ENCODE measurements at regions not wholly inside any gene's neighbourhood (a gene's known extent, or its start where the extent isn't known, plus 50 kb on each side); places are given as distances from the start of the nearest gene placed in this dataset.

GRCh38 chr10:36194276-36194675 is 552.2 kb upstream of the FZD8 start:
- TF ChIP-seq, protein P1, sequence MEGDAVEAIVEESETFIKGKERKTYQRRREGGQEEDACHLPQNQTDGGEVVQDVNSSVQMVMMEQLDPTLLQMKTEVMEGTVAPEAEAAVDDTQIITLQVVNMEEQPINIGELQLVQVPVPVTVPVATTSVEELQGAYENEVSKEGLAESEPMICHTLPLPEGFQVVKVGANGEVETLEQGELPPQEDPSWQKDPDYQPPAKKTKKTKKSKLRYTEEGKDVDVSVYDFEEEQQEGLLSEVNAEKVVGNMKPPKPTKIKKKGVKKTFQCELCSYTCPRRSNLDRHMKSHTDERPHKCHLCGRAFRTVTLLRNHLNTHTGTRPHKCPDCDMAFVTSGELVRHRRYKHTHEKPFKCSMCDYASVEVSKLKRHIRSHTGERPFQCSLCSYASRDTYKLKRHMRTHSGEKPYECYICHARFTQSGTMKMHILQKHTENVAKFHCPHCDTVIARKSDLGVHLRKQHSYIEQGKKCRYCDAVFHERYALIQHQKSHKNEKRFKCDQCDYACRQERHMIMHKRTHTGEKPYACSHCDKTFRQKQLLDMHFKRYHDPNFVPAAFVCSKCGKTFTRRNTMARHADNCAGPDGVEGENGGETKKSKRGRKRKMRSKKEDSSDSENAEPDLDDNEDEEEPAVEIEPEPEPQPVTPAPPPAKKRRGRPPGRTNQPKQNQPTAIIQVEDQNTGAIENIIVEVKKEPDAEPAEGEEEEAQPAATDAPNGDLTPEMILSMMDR (conservative IDR thresholded peaks at IDR 0.05; ENCODE audit: low read depth, low read length) = no peak
- DNase-seq (ENCODE audit: low read depth) = no peak
- H3K4me3 ChIP-seq (ENCODE audit: low read depth, low read length) = no peak overlapping the region

DNA sequence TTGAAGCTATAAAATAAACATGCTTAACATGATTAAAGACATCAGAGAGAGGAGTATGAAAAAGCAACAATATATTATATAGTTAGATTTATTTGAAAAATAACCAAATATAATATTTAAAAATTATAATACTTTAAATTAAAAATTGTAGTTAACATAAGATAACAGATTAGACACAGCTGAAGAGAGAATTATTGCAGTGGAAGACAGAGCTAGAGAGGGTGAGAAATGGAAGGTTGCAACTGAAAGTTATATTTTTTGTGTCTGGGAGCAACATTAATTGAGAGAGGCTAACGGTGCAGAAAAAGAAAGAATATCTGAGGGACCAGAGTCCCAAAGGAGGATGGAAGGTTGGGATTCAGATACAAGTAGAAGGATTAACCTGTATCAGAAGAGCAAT is 548.9 kb upstream of the FZD8 start:
- no peak overlapping the region for H3K4me3 ChIP-seq (ENCODE audit: low read depth, low read length)
- no peak for DNase-seq (ENCODE audit: low read depth)
- TF ChIP-seq, protein P1 (conservative IDR thresholded peaks at IDR 0.05; ENCODE audit: low read depth, low read length) = no peak

DNA sequence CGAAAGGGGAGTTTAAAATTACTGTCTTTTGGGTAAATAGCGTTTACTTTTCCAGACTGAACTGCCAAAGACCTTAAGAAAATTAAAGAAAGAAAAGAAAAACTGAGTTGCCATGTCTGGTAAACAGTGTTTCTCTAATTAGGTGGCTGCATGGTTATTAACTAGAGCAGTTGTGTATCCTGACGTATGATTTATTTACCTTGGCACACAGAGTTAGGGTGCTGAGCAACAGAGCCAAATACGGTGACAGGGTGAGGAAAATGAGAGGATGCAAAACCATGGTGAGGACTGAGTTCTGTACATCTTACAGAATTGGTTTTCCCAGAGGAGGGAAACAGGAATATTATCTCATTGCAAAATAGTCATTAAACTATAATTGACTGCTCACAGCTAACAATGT is 546.4 kb upstream of the FZD8 start:
- DNase-seq (ENCODE audit: low read depth) = no peak
- TF ChIP-seq, protein P1 (conservative IDR thresholded peaks at IDR 0.05; ENCODE audit: low read depth, low read length) = no peak
- no peak overlapping the region for H3K4me3 ChIP-seq (ENCODE audit: low read depth, low read length)

DNA sequence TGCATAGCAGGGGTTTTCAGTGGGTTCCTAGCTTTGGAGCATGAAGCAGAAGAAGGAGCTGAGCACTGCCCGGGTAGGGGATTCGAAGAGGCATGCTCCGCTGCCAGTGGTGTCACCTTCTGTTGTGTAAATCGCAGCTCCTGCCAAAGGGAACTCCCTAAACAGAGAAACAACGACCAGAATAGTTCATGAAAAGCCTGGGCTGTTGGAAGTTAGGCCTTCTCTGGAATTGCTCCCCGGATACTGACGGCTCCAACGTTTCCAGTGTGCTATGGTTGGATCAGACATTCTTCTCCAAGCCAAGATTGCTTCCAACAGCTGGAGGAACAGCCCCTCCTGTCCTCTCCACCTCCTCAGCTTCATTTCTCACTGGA is 546.0 kb upstream of the FZD8 start:
- DNase-seq (ENCODE audit: low read depth) = no peak
- no peak overlapping the region for H3K4me3 ChIP-seq (ENCODE audit: low read depth, low read length)
- TF ChIP-seq, protein P1 (conservative IDR thresholded peaks at IDR 0.05; ENCODE audit: low read depth, low read length) = no peak

DNA sequence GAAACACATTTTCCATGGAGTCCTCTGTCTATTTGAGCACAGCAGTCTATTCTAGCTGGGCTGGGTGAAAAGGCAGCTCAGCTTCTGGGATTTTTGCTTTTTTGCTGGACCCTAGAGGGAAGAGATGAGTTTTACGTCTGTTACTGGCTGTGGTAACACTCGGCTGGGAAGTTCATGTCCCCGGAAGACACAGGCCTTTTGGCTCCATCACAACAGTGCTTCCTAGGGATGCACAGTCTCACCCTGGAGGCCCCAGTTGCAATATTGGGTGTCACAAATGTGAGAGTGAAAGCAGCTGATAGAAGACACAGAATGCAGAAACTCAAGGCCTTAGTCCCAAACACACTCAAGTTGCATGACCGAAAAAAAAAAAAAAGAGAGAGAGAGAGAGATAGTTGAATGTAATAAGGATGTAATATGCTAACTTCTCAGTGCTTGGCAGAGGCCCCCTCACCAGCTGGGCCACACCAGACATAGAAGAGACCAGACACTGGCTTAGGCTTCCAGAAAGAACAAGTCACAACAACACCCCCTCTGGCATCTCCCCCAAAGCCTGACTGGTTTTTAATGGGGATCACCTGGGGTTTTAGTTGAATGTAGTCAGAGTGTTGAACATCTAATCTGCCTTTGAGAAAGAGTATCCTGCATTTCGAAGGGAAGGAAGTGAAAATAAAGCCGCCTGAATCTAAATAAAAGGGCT is 545.4 kb upstream of the FZD8 start:
- H3K4me3 ChIP-seq (ENCODE audit: low read depth, low read length) = no peak overlapping the region
- TF ChIP-seq, protein P1 (conservative IDR thresholded peaks at IDR 0.05; ENCODE audit: low read depth, low read length) = no peak
- no peak for DNase-seq (ENCODE audit: low read depth)

DNA sequence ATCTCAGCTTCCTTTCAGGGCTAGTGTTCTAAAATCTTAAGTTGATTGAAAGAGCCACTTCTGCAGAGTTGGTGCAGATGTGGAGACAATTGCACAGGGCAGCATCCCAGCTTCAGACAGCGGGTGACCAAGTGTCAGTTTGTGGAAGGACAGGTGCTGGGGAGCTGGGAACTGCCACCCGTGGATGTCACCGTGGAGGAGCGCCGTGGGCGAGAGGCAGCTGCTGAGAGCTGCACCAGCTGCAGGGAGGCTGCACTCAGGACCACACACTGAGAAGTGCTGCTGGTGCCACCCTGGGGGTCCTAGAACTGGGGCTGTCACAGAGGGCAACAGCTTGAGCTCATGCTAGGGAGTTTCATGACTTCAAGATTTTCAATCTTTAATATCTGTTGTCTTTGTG is 543.0 kb upstream of the FZD8 start:
- H3K4me3 ChIP-seq (ENCODE audit: low read depth, low read length) = no peak overlapping the region
- TF ChIP-seq, protein P1 (conservative IDR thresholded peaks at IDR 0.05; ENCODE audit: low read depth, low read length) = no peak
- DNase-seq (ENCODE audit: low read depth) = no peak

DNA sequence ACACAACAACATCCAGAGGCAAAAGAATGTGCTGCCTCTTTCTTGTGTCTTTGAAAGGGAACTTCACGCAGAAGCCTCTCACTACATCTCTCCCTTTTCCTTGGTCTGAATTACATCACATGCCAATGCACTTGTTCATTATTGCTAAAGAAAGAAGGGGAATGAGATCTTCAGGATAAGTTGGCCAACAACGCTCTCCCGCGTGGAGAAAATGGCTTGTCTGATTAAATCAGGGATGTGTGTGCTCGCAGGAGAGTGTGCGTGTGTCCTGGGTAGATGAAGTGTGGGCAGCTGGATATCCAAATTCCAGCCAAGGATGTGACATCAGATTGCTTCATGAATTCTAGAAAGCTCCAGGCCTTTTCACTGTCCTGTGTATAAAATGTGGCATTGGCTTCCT is 541.6 kb upstream of the FZD8 start:
- TF ChIP-seq, protein P1 (conservative IDR thresholded peaks at IDR 0.05; ENCODE audit: low read depth, low read length) = no peak
- no peak overlapping the region for H3K4me3 ChIP-seq (ENCODE audit: low read depth, low read length)
- no peak for DNase-seq (ENCODE audit: low read depth)
